Stimulated activated memory B cell treated with anti-CD40 and anti-IgM and Interleukin-4, amounts not matched to agents 10 μg/mL and 1 μg/mL and 100 μg/mL, for 72 hours (primary cell): ENCODE measurements at regions not wholly inside any gene's neighbourhood (a gene's known extent, or its start where the extent isn't known, plus 50 kb on each side); places are given as distances from the start of the nearest gene placed in this dataset.

Source experiments
- ATAC-seq: fragments of 150-1000 bp; cut with Tn5 transposase; 2 replicates; pipeline ENCODE4 v1.10.0; 2021
- H3K27ac Mint-ChIP-seq: one replicate; pipeline ENCODE4 v1.8.0; 2022; ENCODE audit warnings: mild to moderate bottlenecking, mixed read lengths
- H3K27me3 Mint-ChIP-seq: one replicate; pipeline ENCODE4 v1.8.0; 2022; ENCODE audit warnings: mixed read lengths
- H3K36me3 Mint-ChIP-seq: one replicate; pipeline ENCODE4 v1.8.0; 2022; ENCODE audit warnings: mixed read lengths
- H3K4me1 Mint-ChIP-seq: one replicate; pipeline ENCODE4 v1.8.0; 2022; ENCODE audit warnings: mixed read lengths
- H3K4me3 Mint-ChIP-seq: one replicate; pipeline ENCODE4 v1.8.0; 2022; ENCODE audit warnings: mild to moderate bottlenecking, moderate library complexity, mixed read lengths
- H3K9me3 Mint-ChIP-seq: one replicate; pipeline ENCODE4 v1.8.0; 2022; ENCODE audit warnings: mixed read lengths

GRCh38 chr2:222040333-222040732 lies 258.5 kb downstream of the PAX3 start:
- no peak for ATAC-seq
- no peak overlapping the region for H3K27ac Mint-ChIP-seq
- H3K36me3 Mint-ChIP-seq = no peaks in the 10 kb centered on the region
- H3K4me1 Mint-ChIP-seq = no peaks in the 10 kb centered on the region
- H3K27me3 Mint-ChIP-seq = no peaks in the 10 kb centered on the region
- no peak overlapping the region for H3K4me3 Mint-ChIP-seq
- H3K9me3 Mint-ChIP-seq = no peaks in the 10 kb centered on the region

- H3K9me3 Mint-ChIP-seq = no peaks in the 10 kb centered on the region
- H3K27me3 Mint-ChIP-seq = no peaks in the 10 kb centered on the region
- ATAC-seq = no peak
- H3K27ac Mint-ChIP-seq = no peak overlapping the region
- H3K4me1 Mint-ChIP-seq = no peaks in the 10 kb centered on the region
- H3K4me3 Mint-ChIP-seq = no peak overlapping the region
- no peaks in the 10 kb centered on the region for H3K36me3 Mint-ChIP-seq
Measured at GRCh38 chr2:222039821-222040220, 259.0 kb downstream of the PAX3 start.

- H3K4me1 Mint-ChIP-seq = no peaks in the 10 kb centered on the region
- no peak overlapping the region for H3K4me3 Mint-ChIP-seq
- no peak overlapping the region for H3K27ac Mint-ChIP-seq
- ATAC-seq = no peak
- no peaks in the 10 kb centered on the region for H3K36me3 Mint-ChIP-seq
- no peaks in the 10 kb centered on the region for H3K9me3 Mint-ChIP-seq
- H3K27me3 Mint-ChIP-seq = no peaks in the 10 kb centered on the region
Measured at GRCh38 chr2:222038067-222038802, 260.6 kb downstream of the PAX3 start.

GRCh38 chr2:222037211-222037610 lies 261.6 kb downstream of the PAX3 start:
- Mint-ChIP-seq H3K4me3 (no peak overlapping the region), H3K4me1 (no peaks in the 10 kb centered on the region), H3K36me3 (no peaks in the 10 kb centered on the region), H3K9me3 (no peaks in the 10 kb centered on the region), H3K27ac (no peak overlapping the region), H3K27me3 (no peaks in the 10 kb centered on the region)
- ATAC-seq = no peak

- Mint-ChIP-seq H3K27me3 (no peaks in the 10 kb centered on the region), H3K9me3 (no peaks in the 10 kb centered on the region), H3K36me3 (no peaks in the 10 kb centered on the region), H3K4me3 (no peak overlapping the region), H3K4me1 (no peaks in the 10 kb centered on the region), H3K27ac (no peak overlapping the region)
- ATAC-seq = no peak
Measured at GRCh38 chr2:222034058-222034457, 264.7 kb downstream of the PAX3 start.

GRCh38 chr2:222033541-222033940 lies 265.3 kb downstream of the PAX3 start:
- H3K4me1 Mint-ChIP-seq = no peaks in the 10 kb centered on the region
- no peak overlapping the region for H3K27ac Mint-ChIP-seq
- H3K27me3 Mint-ChIP-seq = no peaks in the 10 kb centered on the region
- H3K9me3 Mint-ChIP-seq = no peaks in the 10 kb centered on the region
- no peak for ATAC-seq
- no peaks in the 10 kb centered on the region for H3K36me3 Mint-ChIP-seq
- no peak overlapping the region for H3K4me3 Mint-ChIP-seq

GRCh38 chr2:222025881-222026271 lies 272.9 kb downstream of the PAX3 start:
- Mint-ChIP-seq H3K4me3 (no peak overlapping the region), H3K36me3 (no peaks in the 10 kb centered on the region), H3K27me3 (no peaks in the 10 kb centered on the region), H3K9me3 (peaks cover 2% of the 10 kb centered on the region), H3K27ac (no peak overlapping the region), H3K4me1 (peaks cover 6% of the 10 kb centered on the region)
- ATAC-seq = no peak

- Mint-ChIP-seq H3K27me3 (no peaks in the 10 kb centered on the region), H3K27ac (no peak overlapping the region), H3K4me3 (peak overlapping the region; percentile 47), H3K36me3 (no peaks in the 10 kb centered on the region), H3K4me1 (peaks cover 6% of the 10 kb centered on the region), H3K9me3 (peaks cover 2% of the 10 kb centered on the region)
- no peak for ATAC-seq
Measured at GRCh38 chr2:222024932-222025880, 273.6 kb downstream of the PAX3 start.

GRCh38 chr2:222017252-222017850 lies 281.4 kb downstream of the PAX3 start:
- H3K27me3 Mint-ChIP-seq = peaks cover 10% of the 10 kb centered on the region
- ATAC-seq = no peak
- H3K4me3 Mint-ChIP-seq = no peak overlapping the region
- no peak overlapping the region for H3K27ac Mint-ChIP-seq
- H3K36me3 Mint-ChIP-seq = no peaks in the 10 kb centered on the region
- peaks cover 5% of the 10 kb centered on the region for H3K9me3 Mint-ChIP-seq
- H3K4me1 Mint-ChIP-seq = no peaks in the 10 kb centered on the region

- Mint-ChIP-seq H3K9me3 (peaks cover 3% of the 10 kb centered on the region), H3K27ac (no peak overlapping the region), H3K4me3 (no peak overlapping the region), H3K27me3 (peaks cover 10% of the 10 kb centered on the region), H3K36me3 (no peaks in the 10 kb centered on the region), H3K4me1 (no peaks in the 10 kb centered on the region)
- no peak for ATAC-seq
Measured at GRCh38 chr2:222013889-222014288, 284.9 kb downstream of the PAX3 start.

GRCh38 chr2:222000326-222000725 lies 298.5 kb downstream of the PAX3 start:
- Mint-ChIP-seq H3K9me3 (no peaks in the 10 kb centered on the region), H3K36me3 (no peaks in the 10 kb centered on the region)

GRCh38 chr2:221999717-222000116 lies 299.1 kb downstream of the PAX3 start:
- no peak for ATAC-seq
- no peaks in the 10 kb centered on the region for H3K4me1 Mint-ChIP-seq
- H3K27me3 Mint-ChIP-seq = no peaks in the 10 kb centered on the region
- no peak overlapping the region for H3K4me3 Mint-ChIP-seq
- H3K9me3 Mint-ChIP-seq = no peaks in the 10 kb centered on the region
- H3K27ac Mint-ChIP-seq = no peak overlapping the region
- no peaks in the 10 kb centered on the region for H3K36me3 Mint-ChIP-seq

More at GRCh38 chr2:222000326-222000725, 298.5 kb downstream of the PAX3 start:
- Mint-ChIP-seq H3K27me3 (no peaks in the 10 kb centered on the region), H3K4me1 (no peaks in the 10 kb centered on the region), H3K4me3 (no peak overlapping the region), H3K27ac (no peak overlapping the region)
- ATAC-seq = no peak

- H3K27ac Mint-ChIP-seq = no peak overlapping the region
- H3K9me3 Mint-ChIP-seq = no peaks in the 10 kb centered on the region
- H3K4me3 Mint-ChIP-seq = no peak overlapping the region
- no peaks in the 10 kb centered on the region for H3K36me3 Mint-ChIP-seq
- no peak for ATAC-seq
- H3K4me1 Mint-ChIP-seq = no peaks in the 10 kb centered on the region
- no peaks in the 10 kb centered on the region for H3K27me3 Mint-ChIP-seq
Measured at GRCh38 chr2:221999166-221999565, 299.6 kb downstream of the PAX3 start.

GRCh38 chr2:221997683-221998082 lies 301.1 kb downstream of the PAX3 start:
- Mint-ChIP-seq H3K4me1 (no peaks in the 10 kb centered on the region), H3K36me3 (no peaks in the 10 kb centered on the region), H3K27ac (no peak overlapping the region), H3K27me3 (no peaks in the 10 kb centered on the region), H3K4me3 (no peak overlapping the region), H3K9me3 (peaks cover 6% of the 10 kb centered on the region)
- no peak for ATAC-seq

- no peak for ATAC-seq
- H3K27me3 Mint-ChIP-seq = no peaks in the 10 kb centered on the region
Measured at GRCh38 chr2:221997100-221997499, 301.7 kb downstream of the PAX3 start.

More at GRCh38 chr2:221997100-221997499, 301.7 kb downstream of the PAX3 start:
- Mint-ChIP-seq H3K36me3 (no peaks in the 10 kb centered on the region), H3K9me3 (peaks cover 6% of the 10 kb centered on the region), H3K4me3 (no peak overlapping the region), H3K4me1 (no peaks in the 10 kb centered on the region), H3K27ac (no peak overlapping the region)
